Stimulated activated memory B cell treated with anti-CD40 and anti-IgM and Interleukin-4, amounts not matched to agents 10 μg/mL and 1 μg/mL and 100 μg/mL, for 72 hours (primary cell): ENCODE measurements at regions not wholly inside any gene's neighbourhood (a gene's known extent, or its start where the extent isn't known, plus 50 kb on each side); places are given as distances from the start of the nearest gene placed in this dataset.
"Not testable (repeated sequence)": the region's sequence is repeated elsewhere in the genome, so short reads cannot be mapped to it uniquely, and the experiment has no call there.

Source experiments
- ATAC-seq: fragments of 150-1000 bp; cut with Tn5 transposase; 2 replicates; pipeline ENCODE4 v1.10.0; 2021
- H3K27ac Mint-ChIP-seq: one replicate; pipeline ENCODE4 v1.8.0; 2022; ENCODE audit warnings: mild to moderate bottlenecking, mixed read lengths
- H3K27me3 Mint-ChIP-seq: one replicate; pipeline ENCODE4 v1.8.0; 2022; ENCODE audit warnings: mixed read lengths
- H3K36me3 Mint-ChIP-seq: one replicate; pipeline ENCODE4 v1.8.0; 2022; ENCODE audit warnings: mixed read lengths
- H3K4me1 Mint-ChIP-seq: one replicate; pipeline ENCODE4 v1.8.0; 2022; ENCODE audit warnings: mixed read lengths
- H3K4me3 Mint-ChIP-seq: one replicate; pipeline ENCODE4 v1.8.0; 2022; ENCODE audit warnings: mild to moderate bottlenecking, moderate library complexity, mixed read lengths
- H3K9me3 Mint-ChIP-seq: one replicate; pipeline ENCODE4 v1.8.0; 2022; ENCODE audit warnings: mixed read lengths

DNA sequence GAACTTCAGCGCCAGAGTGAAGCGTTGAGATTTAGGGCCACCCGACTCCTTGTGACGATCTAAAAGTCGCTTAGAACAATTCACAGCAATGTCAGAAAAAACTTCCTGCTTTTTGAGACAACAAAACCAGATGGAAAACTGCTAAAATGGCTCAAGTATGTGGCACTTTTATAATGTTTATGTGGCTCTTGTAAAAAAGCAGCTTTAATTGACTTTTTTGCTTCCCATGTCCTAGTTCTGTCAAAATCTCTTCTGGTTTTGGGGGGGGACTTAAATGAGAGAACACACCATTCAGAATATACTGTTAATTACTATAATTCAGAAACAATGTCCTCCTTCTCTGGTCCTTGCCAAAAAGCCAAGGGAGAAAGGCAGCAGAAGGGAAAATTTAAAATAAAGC is 154.7 kb upstream of the LSM14A start:
- ATAC-seq = no peak
- Mint-ChIP-seq H3K9me3 (peaks cover 9% of the 10 kb centered on the region), H3K27ac (no peak overlapping the region), H3K27me3 (peaks cover 27% of the 10 kb centered on the region), H3K4me3 (no peak overlapping the region), H3K4me1 (no peaks in the 10 kb centered on the region), H3K36me3 (no peaks in the 10 kb centered on the region)

DNA sequence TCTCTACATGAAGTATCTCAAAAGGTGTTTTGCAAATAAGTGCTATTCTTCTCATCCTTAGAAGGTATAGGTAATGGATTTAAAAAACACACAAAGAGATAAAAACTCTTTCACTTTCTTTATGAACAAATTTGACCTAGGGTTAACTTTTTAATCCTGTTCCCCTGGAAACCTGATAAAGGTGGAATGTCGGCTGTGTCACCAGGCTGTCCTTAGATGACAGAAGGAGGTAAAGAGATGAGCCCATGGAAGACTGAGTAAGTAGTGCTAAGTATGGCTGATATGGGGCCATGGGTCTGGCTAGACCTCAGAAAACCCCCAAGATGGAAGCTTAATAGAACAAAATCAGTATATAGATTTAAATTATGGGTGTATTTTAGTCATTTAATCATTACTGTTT is 153.8 kb upstream of the LSM14A start:
- Mint-ChIP-seq H3K4me3 (no peak overlapping the region), H3K4me1 (no peaks in the 10 kb centered on the region), H3K27ac (no peak overlapping the region), H3K9me3 (peaks cover 14% of the 10 kb centered on the region), H3K27me3 (peaks cover 27% of the 10 kb centered on the region), H3K36me3 (no peaks in the 10 kb centered on the region)
- ATAC-seq = no peak

DNA sequence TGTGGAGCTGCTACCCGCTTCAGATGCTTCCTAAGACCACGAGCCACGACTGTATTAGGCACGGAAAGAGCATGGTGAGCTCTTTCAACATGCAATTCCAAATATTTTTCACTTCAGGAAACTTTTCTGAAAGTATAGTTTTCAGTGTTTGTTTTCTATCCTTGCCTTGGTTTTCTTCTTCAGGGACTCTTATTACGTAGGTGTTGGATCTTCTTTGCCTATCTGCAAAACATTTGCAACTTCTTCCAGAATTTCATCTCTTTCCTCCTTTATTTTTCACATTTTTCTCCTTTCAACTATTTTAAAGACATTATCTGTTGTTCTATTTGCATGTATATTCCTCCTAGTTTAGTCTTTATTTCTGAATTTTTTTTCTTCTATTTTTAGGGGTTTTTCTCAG is 148.9 kb upstream of the LSM14A start:
- Mint-ChIP-seq H3K27ac (no peak overlapping the region), H3K9me3 (peaks cover 14% of the 10 kb centered on the region), H3K36me3 (peaks cover 4% of the 10 kb centered on the region), H3K4me1 (no peaks in the 10 kb centered on the region), H3K27me3 (peaks cover 31% of the 10 kb centered on the region), H3K4me3 (no peak overlapping the region)
- no peak for ATAC-seq

DNA sequence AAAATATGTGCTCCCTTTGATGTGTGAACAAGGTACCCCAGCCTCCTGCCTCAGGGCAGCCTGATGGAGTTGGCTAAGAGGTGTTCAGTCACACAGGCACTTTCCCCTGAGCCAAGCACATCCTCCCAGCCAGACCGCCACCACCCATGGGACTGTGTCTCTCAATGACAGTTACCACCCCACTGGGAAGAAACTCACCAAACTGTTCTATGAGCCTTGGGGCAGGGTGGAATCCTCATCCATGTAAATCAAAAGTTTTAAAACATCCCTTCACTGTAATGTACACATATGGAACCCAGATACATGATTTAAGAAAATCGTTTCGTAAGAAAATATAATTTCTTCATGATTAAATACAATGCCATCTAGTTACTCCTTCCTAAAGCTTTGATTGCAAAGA is 138.4 kb upstream of the LSM14A start:
- Mint-ChIP-seq H3K9me3 (peaks cover 7% of the 10 kb centered on the region), H3K36me3 (no peaks in the 10 kb centered on the region), H3K4me1 (no peaks in the 10 kb centered on the region), H3K4me3 (no peak overlapping the region), H3K27me3 (peaks cover 29% of the 10 kb centered on the region), H3K27ac (no peak overlapping the region)
- ATAC-seq = no peak

DNA sequence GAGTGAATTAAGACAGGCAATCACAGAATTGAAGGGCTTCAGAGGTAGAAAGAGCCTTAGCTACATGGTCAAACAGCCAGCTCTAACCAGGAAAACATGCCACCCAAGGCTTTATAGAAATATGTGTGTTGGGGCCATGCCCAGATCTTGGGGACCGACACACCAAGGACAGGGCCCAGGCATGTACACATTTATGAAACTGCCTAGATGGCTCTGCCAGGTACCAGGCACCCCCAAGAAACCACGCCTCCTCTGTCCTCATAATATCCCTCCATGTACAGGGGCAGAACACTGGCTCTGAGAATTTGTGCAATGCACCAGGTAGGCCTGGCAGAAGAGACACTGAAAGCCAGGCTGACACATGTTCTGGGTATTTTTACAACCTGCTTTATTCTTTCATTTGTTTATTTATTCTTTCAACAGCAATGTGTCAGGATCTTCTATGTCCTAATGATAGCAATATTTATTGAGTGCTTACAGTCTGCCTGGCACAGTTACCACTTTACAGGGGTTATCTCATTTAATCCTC is 137.9 kb upstream of the LSM14A start:
- H3K4me1 Mint-ChIP-seq = no peaks in the 10 kb centered on the region
- peaks cover 7% of the 10 kb centered on the region for H3K9me3 Mint-ChIP-seq
- H3K4me3 Mint-ChIP-seq = no peak overlapping the region
- no peak for ATAC-seq
- no peak overlapping the region for H3K27ac Mint-ChIP-seq
- H3K27me3 Mint-ChIP-seq = peaks cover 33% of the 10 kb centered on the region
- H3K36me3 Mint-ChIP-seq = no peaks in the 10 kb centered on the region

DNA sequence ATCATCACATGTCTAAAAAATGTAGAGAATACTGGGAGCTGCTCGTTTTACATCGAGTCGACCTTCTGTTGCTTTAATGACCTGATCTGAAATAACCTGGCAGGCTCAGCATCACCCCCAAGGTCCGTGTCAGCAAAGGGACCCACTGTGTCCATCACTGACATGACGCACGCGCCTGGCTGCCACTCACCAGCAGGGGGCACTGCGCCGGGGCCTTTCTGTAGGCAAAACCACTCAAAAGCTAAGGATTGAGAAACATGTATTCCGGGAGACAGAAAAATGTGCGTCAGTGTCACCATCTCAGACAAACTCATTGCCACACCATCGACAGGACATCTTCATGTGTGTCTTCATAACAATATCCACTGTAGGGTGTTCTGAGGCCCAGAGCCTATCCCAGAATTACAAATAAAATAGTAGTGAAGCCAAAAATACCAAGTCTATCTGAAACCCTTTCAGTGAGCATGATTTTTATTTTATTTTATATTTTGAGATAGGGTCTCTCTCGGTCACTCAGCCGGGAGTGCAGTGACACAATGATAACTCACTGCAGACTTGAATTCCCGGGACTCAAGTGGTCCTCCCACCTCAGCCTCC is 130.3 kb upstream of the LSM14A start:
- H3K36me3 Mint-ChIP-seq = no peaks in the 10 kb centered on the region
- H3K27me3 Mint-ChIP-seq = peaks cover 35% of the 10 kb centered on the region
- ATAC-seq = no peak
- no peak overlapping the region for H3K27ac Mint-ChIP-seq
- H3K4me1 Mint-ChIP-seq = no peaks in the 10 kb centered on the region
- H3K4me3 Mint-ChIP-seq = no peak overlapping the region
- peaks cover 7% of the 10 kb centered on the region for H3K9me3 Mint-ChIP-seq

DNA sequence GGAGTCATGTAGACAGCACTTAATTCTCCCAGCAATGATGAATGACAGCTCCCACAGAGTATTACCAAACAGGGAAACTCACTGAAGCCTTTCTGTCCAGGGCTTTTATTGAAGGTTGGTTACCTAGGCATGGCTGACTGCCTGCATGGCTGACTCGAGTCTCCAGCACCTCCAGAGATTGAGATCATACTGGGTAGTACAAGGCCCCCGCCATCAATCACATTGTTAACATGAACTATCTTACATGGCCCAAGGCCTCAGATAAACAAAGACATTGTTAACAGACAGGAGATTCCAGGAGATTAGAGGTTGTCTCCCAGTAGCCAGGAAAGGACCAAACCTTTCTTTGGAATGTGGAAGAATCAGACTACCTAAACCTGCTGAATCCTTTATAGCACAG is 128.3 kb upstream of the LSM14A start:
- Mint-ChIP-seq H3K9me3 (peaks cover 7% of the 10 kb centered on the region), H3K36me3 (no peaks in the 10 kb centered on the region), H3K27ac (no peak overlapping the region), H3K4me3 (no peak overlapping the region), H3K27me3 (peaks cover 42% of the 10 kb centered on the region), H3K4me1 (no peaks in the 10 kb centered on the region)
- ATAC-seq = no peak

DNA sequence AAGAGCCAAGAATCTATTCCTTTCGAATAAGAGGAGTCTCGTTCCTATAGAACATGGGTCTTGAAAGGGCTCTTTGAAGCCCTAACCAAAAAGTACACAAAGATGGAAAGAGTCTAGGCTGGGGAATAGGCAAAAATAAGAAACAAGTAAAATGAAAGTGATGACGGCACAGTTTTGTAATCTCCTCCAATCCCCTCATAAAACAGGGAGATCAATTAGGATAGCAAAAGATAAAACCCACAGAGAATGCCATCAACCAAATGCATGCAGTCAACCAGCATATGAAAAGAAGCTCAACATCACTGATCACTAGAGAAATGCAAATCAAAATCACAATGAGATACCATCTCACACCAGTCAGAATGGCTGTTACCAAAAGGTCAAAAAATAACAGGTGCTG is 122.4 kb upstream of the LSM14A start:
- H3K36me3 Mint-ChIP-seq = no peaks in the 10 kb centered on the region
- no peaks in the 10 kb centered on the region for H3K9me3 Mint-ChIP-seq
- no peaks in the 10 kb centered on the region for H3K4me1 Mint-ChIP-seq
- H3K4me3 Mint-ChIP-seq = no peak overlapping the region
- no peak for ATAC-seq
- no peak overlapping the region for H3K27ac Mint-ChIP-seq
- peaks cover 47% of the 10 kb centered on the region for H3K27me3 Mint-ChIP-seq

DNA sequence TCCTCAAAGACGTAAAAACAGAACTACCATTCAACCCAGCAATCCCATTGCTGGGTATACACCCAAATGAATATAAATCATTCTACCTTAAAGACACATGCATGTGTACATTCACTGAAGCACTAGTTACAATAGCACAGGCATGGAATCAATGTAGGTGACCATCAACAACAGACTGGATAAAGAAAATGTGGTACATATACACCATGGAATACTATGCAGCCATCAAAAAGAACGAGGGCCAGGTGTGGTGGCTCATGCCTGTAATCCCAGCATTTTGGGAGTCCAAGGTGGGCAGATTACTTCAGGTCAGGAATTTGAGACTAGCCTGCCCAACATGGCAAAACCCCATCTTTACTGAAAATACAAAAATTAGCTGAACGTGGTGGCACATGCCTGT is 121.9 kb upstream of the LSM14A start:
- not testable (repeated sequence) for H3K36me3 Mint-ChIP-seq, ATAC-seq, H3K4me3 Mint-ChIP-seq, H3K27ac Mint-ChIP-seq, H3K9me3 Mint-ChIP-seq, H3K4me1 Mint-ChIP-seq
- H3K27me3 Mint-ChIP-seq = peaks cover 47% of the 10 kb centered on the region

DNA sequence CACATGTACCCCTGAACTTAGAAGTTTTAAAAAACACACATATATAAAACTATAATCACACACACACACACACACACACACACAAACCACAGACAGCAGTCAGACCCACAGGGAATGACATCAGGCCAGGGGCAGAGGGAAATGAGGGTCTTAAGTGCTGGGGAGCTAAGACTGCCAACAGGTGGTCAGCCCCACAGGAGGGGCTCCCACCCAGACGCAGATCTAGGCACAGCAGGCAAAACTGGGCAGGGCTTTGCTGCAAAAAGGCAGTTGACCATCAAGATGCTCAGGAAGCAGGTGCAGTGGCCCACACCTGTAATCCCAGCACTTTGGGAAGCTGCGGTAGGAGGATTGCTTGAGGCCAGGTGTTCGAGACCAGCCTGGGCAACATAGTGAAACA is 121.0 kb upstream of the LSM14A start:
- no peaks in the 10 kb centered on the region for H3K4me1 Mint-ChIP-seq
- H3K27me3 Mint-ChIP-seq = peaks cover 47% of the 10 kb centered on the region
- H3K27ac Mint-ChIP-seq = no peak overlapping the region
- H3K4me3 Mint-ChIP-seq = no peak overlapping the region
- ATAC-seq = no peak
- no peaks in the 10 kb centered on the region for H3K9me3 Mint-ChIP-seq
- H3K36me3 Mint-ChIP-seq = no peaks in the 10 kb centered on the region

DNA sequence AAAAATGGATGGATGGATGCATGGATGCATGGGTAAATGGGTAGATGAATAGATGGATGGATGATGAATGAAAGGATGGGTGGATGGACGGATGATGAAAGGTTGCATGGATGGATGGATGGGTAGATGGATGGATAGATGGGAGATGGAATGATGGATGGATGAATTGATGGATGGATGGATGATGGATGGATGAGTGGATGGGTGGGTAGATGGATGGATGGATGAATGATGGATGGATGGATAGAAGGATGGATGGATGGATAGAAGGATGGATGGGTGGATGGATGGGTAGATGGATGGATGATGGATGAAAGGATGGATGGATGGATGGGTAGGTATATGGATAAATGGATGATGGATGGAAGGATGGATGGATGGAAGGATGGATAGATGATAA is 115.1 kb upstream of the LSM14A start:
- Mint-ChIP-seq H3K36me3 (no peaks in the 10 kb centered on the region), H3K4me1 (no peaks in the 10 kb centered on the region), H3K9me3 (no peaks in the 10 kb centered on the region), H3K4me3 (no peak overlapping the region), H3K27me3 (peaks cover 4% of the 10 kb centered on the region), H3K27ac (no peak overlapping the region)
- ATAC-seq = no peak

DNA sequence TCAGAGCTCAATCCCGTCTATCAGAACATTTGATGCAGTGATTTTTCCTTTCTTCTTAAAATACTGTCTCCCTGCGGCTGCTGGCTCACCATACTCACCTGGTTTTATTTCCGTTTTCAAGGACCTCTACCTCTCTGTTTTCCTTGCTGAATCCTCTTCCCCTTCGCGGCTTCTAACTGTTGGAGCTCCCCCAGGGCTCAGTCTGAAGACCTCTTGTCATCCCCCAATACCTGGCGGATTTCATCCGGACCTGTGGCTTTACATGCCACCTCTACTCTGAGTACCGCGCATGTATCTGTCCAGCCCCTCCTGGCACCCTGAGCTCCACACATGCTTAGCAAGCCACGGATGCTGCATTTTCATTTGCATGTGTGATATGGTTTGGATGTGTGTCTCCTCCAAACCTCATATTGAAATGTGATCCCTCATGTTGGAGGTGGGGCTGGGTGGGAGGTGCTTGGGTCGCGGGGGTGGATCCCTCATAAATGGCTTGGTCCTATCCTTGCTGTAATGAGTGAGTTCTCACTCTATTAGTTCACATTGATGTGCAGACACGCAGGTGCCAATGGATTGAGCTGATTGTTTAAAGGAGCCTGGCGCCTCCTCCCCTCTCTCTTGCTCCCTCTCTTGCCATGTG is 106.2 kb upstream of the LSM14A start:
- Mint-ChIP-seq H3K36me3 (no peaks in the 10 kb centered on the region), H3K27ac (no peak overlapping the region), H3K4me1 (no peaks in the 10 kb centered on the region), H3K9me3 (no peaks in the 10 kb centered on the region), H3K4me3 (no peak overlapping the region), H3K27me3 (peaks cover 9% of the 10 kb centered on the region)
- peak; percentile 41 for ATAC-seq

DNA sequence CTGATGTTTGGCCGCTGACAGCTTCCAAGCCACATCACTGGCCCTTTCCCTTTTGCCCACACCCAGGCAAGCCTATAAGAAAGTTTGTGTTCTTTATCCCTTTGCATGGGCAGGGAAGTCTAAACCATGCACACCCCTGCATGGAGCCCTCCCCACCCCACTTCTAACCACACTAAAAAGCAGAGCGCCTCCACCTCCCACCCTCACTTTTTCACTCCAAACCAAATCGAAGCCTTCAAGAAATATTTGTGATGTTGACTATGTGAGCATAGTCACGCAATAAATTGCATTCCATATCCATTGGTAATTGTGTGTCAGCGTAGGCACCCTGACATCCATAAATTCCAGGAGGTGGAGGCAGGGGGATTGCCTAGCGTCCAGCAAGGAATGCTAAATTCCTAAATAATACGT is 104.4 kb upstream of the LSM14A start:
- Mint-ChIP-seq H3K4me1 (no peaks in the 10 kb centered on the region), H3K36me3 (no peaks in the 10 kb centered on the region), H3K27ac (no peak overlapping the region), H3K4me3 (no peak overlapping the region), H3K27me3 (peaks cover 20% of the 10 kb centered on the region), H3K9me3 (no peaks in the 10 kb centered on the region)
- ATAC-seq = no peak

DNA sequence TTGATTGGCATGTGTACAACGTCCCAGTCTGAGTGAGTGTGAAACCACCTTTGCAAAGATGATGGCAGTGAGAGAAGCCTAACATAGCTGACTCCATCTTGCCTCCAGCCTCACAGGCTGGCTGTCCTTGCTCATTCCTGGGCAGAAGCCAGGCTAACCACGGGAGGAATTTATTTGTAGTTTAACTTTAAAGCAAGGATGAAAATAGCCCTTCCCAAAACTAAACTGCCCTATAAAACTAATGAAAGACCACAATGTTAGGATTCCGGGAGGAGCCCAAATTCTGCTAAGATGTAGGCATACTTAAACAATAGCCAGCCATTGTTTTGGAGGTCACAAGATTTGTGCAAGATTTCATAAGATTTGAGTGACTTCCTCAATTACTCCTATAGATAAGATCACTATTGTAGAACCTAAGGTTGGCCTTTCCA is 96.6 kb upstream of the LSM14A start:
- ATAC-seq = no peak
- Mint-ChIP-seq H3K9me3 (peaks cover 3% of the 10 kb centered on the region), H3K36me3 (no peaks in the 10 kb centered on the region), H3K27me3 (peaks cover 39% of the 10 kb centered on the region), H3K4me3 (no peak overlapping the region), H3K27ac (no peak overlapping the region), H3K4me1 (no peaks in the 10 kb centered on the region)

DNA sequence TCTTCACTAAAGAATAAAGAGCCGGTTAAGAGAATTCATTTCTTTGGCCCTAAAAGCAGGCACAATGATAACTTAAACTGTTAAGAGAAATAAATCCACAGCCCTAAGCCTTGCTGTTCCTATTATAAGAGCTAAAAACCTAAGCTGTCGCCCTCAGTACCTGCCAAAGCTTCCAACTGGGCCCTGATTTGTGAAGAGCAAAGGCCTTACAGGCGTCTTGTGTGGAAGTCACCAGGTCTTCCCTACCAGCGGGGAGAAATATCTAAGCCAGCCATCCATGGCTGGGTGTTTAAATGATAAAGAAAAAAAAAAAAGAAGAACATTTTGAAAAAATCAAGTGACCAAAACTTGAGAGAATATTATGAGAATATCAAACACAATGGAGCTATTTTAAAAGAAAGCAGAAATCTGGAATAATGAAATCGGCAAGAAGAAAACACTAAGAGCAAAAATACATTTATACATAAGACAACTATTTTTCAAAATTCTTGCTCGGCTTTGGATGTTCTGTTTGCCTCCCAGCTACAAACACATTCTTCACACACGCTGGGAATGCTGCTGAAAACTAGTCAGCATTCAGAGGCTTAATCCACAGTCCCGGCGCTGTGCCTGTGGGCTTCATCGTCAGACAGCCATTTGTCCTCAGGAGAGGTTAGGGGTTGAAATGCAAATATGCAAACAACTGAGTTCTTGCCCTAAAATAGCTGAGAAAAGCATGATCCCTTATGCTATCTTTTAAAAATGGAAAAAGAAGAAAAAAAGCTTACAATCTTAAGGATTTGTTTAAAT is 89.8 kb upstream of the LSM14A start:
- ATAC-seq = no peak
- Mint-ChIP-seq H3K27me3 (peaks cover 18% of the 10 kb centered on the region), H3K9me3 (peaks cover 5% of the 10 kb centered on the region), H3K36me3 (no peaks in the 10 kb centered on the region), H3K27ac (no peak overlapping the region), H3K4me1 (no peaks in the 10 kb centered on the region), H3K4me3 (no peak overlapping the region)
